HG03196 (cell line): ENCODE measurements at regions not wholly inside any gene's neighbourhood (a gene's known extent, or its start where the extent isn't known, plus 50 kb on each side); places are given as distances from the start of the nearest gene placed in this dataset.
"Not testable (repeated sequence)": the region's sequence is repeated elsewhere in the genome, so short reads cannot be mapped to it uniquely, and the experiment has no call there.

Source experiments
- ATAC-seq: cut with Tn5 transposase; IDR thresholded peaks from one replicate; pipeline ENCODE4 v1.9.1; 2021; ENCODE audit not compliant: unreplicated experiment

- no peak for ATAC-seq
Observed at GRCh38 chr4:160009656-160010493, 907.0 kb downstream of the RAPGEF2 start.

GRCh38 chr4:160019936-160020335, 917.1 kb downstream of the RAPGEF2 start:
- ATAC-seq = no peak

GRCh38 chr4:160020804-160021203, 917.9 kb downstream of the RAPGEF2 start:
- ATAC-seq = no peak

GRCh38 chr4:160021870-160022269, 919.0 kb downstream of the RAPGEF2 start:
- ATAC-seq = no peak

- ATAC-seq = no peak
Observed at GRCh38 chr4:160026721-160027120, 923.8 kb downstream of the RAPGEF2 start.

- no peak for ATAC-seq
Observed at GRCh38 chr4:160034501-160034900, 931.6 kb downstream of the RAPGEF2 start.

- ATAC-seq = no peak
Observed at GRCh38 chr4:160038615-160039014, 935.7 kb downstream of the RAPGEF2 start.

- no peak for ATAC-seq
Observed at GRCh38 chr4:160044693-160045092, 941.8 kb downstream of the RAPGEF2 start.

GRCh38 chr4:160082432-160083207, 979.7 kb downstream of the RAPGEF2 start:
- no peak for ATAC-seq

- ATAC-seq = no peak
Observed at GRCh38 chr4:160091631-160092030, 988.8 kb downstream of the RAPGEF2 start.

- no peak for ATAC-seq
Observed at GRCh38 chr4:160100316-160100715, 997.4 kb downstream of the RAPGEF2 start.

GRCh38 chr4:160110891-160111290, 1008.0 kb downstream of the RAPGEF2 start:
- no peak for ATAC-seq

- no peak for ATAC-seq
Observed at GRCh38 chr4:160117686-160118085, 1014.8 kb downstream of the RAPGEF2 start.

GRCh38 chr4:160125576-160126287, 1022.9 kb downstream of the RAPGEF2 start:
- ATAC-seq = not testable (repeated sequence)

GRCh38 chr4:160127211-160127610, 1024.3 kb downstream of the RAPGEF2 start:
- no peak for ATAC-seq

- no peak for ATAC-seq
Observed at GRCh38 chr4:160129439-160129838, 1026.6 kb downstream of the RAPGEF2 start.

- ATAC-seq = no peak
Observed at GRCh38 chr4:160136021-160136420, 1033.1 kb downstream of the RAPGEF2 start.

- no peak for ATAC-seq
Observed at GRCh38 chr4:160141206-160141605, 1038.3 kb downstream of the RAPGEF2 start.

- peak; percentile 100 for ATAC-seq
Observed at GRCh38 chr4:160142579-160142978, 1039.7 kb downstream of the RAPGEF2 start.

GRCh38 chr4:160143574-160143973, 1040.7 kb downstream of the RAPGEF2 start:
- no peak for ATAC-seq

GRCh38 chr4:160159457-160159856, 1056.6 kb downstream of the RAPGEF2 start:
- ATAC-seq = no peak
